HG03565 (cell line): ENCODE measurements at regions not wholly inside any gene's neighbourhood (a gene's known extent, or its start where the extent isn't known, plus 50 kb on each side); places are given as distances from the start of the nearest gene placed in this dataset.
"Not testable (repeated sequence)": the region's sequence is repeated elsewhere in the genome, so short reads cannot be mapped to it uniquely, and the experiment has no call there.

Source experiments
- ATAC-seq: cut with Tn5 transposase; IDR thresholded peaks from one replicate; pipeline ENCODE4 v1.9.1; 2021; ENCODE audit warnings: mild to moderate bottlenecking, moderate library complexity; ENCODE audit not compliant: unreplicated experiment

DNA sequence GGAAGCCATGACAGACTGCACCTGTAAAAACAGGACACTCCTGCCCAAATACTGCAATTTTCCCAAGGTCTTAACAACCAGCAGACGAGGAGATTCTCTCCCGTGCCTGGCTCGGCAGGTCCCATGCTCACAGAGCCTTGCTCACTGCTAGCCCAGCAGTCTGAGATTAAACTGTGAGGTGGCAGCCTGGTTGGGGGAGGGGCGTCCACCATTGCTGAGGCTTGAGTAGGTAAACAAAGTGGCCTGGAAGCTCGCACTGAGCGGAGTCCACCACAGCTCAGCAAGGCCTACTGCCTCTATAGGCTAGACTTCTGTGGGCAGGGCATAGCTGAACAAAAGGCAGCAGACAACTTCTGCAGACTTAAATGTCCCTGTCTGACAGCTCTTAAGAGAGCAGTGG lies 80.3 kb downstream of the ANXA5 start:
- not testable (repeated sequence) for ATAC-seq

GRCh38 chr4:121614101-121614500 lies 82.7 kb downstream of the ANXA5 start:
- ATAC-seq: no peak

DNA sequence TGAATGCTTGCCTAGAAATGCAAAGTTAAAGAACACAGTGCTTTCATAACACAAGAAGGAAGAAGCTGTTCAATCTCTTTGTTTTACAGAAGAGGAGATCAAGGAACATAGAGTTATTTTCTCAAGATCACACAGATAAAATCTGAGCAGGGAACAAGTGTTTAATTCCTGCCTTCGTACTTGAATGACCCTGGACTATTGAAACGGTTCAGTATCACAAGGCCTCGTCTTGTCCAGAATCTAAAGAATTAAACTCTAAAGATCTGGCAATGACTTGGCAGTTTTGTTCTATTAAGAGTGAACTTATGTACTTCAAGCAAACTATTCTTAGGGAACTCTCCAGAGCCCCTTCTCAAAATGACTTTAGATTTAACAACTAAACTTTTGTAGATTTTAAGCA lies 97.7 kb downstream of the ANXA5 start:
- no peak for ATAC-seq

GRCh38 chr4:121597346-121597934 lies 99.3 kb downstream of the ANXA5 start:
- peak; percentile 91 for ATAC-seq

DNA sequence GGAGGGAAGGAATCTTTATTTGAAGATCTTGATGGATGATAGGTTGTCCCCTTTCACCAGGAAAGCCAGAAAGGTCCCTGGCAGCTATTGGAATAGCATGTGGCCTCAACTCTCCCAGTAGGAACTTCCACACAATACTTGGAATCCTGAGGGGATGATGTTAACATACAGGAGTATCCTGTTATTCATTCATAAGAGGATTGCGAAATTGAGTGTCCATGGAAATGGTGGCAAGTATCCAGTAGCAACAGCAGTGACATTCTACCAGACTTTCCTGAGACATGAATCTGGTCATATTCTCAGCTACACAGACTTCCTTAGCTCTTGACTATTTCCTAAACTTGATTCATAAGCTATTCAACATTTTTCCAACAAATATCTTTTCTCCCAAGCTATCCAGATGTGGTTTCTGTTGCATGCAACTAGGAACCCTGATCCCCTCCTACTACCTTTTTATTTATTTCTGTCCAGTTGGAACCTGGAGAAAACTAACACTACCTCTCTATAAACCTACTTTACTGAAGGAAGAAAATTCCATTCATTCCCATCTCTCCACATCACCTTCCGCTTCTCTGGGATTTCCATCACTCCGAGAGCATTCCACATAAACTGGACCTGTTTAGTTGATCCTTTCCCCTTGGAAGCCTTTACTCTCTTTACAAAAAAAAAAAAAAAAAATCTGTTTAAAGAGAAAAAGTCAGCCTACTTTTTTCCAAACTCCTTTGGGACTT lies 101.8 kb downstream of the ANXA5 start:
- no peak for ATAC-seq

- no peak for ATAC-seq
Measured at GRCh38 chr4:121593760-121594159, 103.0 kb downstream of the ANXA5 start.

DNA sequence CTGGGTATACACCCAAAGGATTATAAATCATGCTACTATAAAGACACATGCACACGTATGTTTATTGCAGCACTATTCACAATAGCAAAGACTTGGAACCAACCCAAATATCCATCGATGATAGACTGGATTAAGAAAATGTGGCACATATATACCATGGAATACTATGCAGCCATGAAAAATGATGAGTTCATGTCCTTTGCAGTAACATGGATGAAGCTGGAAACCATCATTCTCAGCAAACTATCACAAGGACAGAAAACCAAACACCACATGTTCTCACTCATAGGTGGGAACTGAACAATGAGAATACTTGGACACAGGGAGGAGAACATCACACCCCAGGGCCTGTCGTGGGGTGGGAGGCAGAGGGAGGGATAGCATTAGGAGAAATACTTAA lies 104.5 kb downstream of the ANXA5 start:
- ATAC-seq: not testable (repeated sequence)

GRCh38 chr4:121584836-121585235 lies 111.9 kb downstream of the ANXA5 start:
- ATAC-seq: no peak

DNA sequence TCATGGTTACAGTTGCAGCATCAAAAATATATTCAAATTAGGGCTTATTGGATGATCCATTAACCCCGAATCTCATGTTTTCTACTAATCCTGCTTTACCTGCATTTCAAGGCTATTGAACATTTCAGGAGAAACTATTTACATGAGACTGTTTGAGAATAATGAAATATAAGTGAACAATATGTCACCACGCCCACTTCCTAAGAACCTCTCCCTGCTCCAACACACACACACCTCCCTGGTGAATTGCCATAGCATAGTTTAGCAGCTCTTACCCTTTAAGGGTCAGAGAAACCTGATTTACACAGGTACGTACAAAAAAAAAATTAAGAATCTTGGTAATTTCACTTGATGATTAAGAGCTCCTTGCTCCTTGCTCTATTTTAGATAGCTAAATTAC lies 113.4 kb downstream of the ANXA5 start:
- ATAC-seq: no peak

DNA sequence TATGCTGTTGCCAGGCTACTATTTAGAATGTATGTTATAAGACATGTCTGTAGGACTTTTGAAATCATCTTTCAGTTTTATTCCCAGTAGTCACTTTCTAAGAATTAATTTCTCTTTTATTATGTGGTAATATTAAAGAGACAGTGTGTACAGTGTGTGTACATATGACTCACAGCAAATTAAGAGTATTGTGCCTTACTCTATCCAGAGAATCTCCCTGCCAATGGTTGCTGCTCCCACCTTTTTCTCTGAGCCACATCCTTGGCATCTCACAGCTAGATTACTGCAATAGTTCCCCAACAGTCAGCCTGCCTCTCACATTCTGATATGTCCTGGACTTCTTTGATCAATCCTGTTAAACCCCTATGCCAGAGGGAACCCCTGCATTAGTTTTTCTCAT lies 114.5 kb downstream of the ANXA5 start:
- no peak for ATAC-seq

GRCh38 chr4:121575392-121575791 lies 121.4 kb downstream of the ANXA5 start:
- not testable (repeated sequence) for ATAC-seq

DNA sequence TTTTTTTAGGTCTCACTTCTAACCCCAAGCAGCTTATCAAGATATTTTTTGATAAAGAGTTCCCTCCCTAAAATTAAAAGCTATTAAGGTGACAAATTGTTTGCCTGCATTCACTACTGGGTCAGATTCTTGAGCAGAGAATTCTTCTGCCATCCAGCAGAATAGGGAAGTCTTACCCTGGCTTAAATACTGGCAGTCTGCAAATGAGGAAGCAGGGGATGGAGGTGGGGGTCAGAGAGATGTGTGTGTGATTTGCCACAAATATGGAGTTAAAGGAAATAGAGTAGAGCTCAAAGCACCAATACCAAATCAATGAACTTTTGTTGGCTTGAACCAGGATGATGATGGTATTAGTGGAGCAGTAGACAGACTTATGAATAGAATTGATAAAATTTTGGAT lies 122.2 kb downstream of the ANXA5 start:
- no peak for ATAC-seq

DNA sequence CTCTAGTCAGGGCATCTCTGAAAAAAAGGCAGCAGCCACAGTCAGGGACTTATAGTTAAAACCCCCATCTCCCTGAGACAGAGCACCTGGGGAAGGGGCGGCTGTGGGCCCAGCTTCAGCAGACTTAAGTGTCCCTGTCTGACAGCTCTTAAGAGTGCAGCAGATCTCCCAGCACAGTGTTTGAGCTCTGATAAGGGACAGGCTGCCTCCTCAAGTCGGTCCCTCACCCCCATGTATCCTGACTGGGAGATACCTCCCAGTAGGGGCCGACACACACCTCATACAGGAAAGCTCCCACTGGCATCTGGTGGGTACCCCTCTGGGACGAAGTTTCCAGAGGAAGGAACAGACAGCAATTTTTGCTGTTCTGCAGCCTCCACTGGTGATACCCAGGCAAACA lies 129.0 kb downstream of the ANXA5 start:
- ATAC-seq: no peak

GRCh38 chr4:121564840-121565375 lies 131.9 kb downstream of the ANXA5 start:
- no peak for ATAC-seq

DNA sequence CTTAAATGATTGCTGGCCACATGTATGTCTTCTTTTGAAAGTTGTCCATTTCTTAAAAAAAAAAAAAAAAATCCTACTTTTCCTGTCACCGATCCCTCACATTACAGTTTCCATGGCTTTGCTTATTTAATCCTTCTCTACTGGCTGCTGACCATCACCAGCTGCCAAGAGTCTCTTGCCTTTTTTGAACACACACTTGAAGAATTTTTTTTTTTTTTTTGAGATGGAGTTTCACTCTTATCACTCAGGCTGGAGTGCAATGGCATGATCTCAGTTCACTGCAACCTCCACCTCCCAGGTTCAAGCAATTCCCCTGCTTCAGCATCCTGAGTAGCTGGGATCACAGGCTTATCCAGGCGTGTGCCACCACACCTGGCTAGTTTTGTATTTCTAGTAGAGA lies 134.0 kb downstream of the ANXA5 start:
- ATAC-seq: no peak

DNA sequence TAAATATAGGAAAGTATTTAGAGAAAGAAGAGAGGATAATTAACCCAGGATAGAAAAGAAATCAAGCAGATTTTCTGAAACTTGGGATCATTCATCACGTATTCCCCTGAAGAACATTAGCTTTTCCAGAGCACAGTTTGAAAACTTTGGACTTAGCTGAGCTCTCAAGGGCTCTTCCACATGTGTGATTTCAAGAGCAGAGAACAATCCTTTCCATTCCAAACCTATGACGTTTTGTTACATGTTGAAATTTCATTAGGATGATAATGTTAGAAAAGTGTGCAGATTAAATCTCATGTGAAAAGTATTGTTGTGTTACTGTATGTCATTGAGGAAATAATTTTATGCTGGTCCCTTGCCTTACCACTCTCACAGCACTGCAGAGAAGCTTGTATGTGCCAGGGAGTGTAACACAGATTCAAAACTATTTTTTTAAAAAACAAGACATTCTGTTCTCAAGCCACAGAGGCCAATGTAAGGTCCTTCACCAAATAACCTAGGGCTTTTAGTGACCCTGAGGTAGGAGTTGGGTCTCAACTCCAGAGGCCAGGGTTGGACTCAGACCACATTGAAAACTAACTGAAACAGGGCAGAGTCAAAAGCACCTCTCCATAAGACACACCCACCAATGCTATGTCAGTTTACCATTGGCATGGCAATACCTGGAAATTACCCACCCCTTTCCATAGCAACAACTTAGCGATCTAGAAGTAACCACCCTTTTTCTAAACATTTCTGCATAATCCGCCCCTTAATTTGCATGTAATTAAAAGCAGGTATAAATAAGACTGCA lies 141.3 kb downstream of the ANXA5 start:
- no peak for ATAC-seq

- ATAC-seq: no peak
Measured at GRCh38 chr4:121554382-121554781, 142.4 kb downstream of the ANXA5 start.

DNA sequence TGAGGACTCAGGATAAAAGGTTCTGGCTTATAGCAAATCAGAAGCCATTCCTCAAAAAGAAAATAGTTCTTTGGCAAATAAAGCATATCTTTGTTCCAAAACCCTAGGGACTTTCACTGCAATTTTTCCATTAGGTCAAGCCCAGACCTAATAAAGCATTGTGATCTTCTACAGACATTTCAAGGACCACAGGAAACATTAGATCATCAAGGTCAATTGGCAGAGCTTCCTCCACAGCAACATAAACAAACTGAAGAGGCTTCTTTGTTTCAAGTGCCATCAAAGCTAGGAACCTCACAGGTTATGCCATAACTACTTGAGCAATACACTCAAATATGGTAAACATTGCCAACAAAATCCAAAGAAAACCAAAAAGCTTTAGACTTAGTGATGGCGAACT lies 144.9 kb downstream of the ANXA5 start:
- no peak for ATAC-seq

DNA sequence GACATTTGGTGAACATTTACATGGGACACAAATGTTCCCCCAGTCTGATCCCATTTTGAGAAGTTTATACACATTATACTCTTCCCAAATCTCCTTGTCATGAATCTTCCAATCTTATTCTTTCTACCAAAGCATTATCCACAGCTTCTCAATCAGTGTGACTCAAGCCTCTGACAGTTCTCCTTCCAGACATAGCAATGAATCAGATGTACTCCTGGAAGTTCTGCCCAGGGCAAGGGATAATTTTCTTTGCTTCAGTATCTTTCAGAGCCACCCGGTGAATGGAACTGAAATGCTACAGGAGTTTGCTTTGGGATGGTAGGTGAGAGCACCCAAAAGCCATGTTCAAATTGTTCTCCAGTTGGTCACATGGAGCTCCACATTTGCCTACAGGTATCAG lies 145.5 kb downstream of the ANXA5 start:
- ATAC-seq: no peak

GRCh38 chr4:121541696-121542095 lies 155.1 kb downstream of the ANXA5 start:
- ATAC-seq: no peak

GRCh38 chr4:121535351-121535750 lies 154.5 kb upstream of the QRFPR start:
- ATAC-seq: no peak

DNA sequence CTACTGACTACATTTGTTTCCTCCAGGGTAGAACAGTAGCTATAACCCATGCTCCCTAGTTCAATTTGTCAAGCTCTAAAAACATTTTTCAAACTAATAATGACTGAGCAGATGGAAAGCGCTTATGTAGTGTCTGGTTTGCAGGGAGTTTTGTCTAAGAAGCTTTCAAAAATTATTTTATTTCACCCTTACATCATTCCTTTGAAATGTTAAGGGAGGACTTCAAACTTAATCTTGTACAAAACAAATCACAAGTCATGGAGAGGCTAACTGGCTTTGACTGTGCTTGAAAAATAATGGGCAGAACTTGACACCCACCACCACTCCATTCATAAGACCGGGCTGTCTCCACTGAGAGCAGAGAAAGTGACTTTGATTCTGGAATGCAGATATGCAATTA lies 153.4 kb upstream of the QRFPR start:
- ATAC-seq: no peak
